ENCODE measurements at regions not wholly inside any gene's neighbourhood (a gene's known extent, or its start where the extent isn't known, plus 50 kb on each side); places are given as distances from the start of the nearest gene placed in this dataset.

- TF ChIP-seq, protein P1, sequence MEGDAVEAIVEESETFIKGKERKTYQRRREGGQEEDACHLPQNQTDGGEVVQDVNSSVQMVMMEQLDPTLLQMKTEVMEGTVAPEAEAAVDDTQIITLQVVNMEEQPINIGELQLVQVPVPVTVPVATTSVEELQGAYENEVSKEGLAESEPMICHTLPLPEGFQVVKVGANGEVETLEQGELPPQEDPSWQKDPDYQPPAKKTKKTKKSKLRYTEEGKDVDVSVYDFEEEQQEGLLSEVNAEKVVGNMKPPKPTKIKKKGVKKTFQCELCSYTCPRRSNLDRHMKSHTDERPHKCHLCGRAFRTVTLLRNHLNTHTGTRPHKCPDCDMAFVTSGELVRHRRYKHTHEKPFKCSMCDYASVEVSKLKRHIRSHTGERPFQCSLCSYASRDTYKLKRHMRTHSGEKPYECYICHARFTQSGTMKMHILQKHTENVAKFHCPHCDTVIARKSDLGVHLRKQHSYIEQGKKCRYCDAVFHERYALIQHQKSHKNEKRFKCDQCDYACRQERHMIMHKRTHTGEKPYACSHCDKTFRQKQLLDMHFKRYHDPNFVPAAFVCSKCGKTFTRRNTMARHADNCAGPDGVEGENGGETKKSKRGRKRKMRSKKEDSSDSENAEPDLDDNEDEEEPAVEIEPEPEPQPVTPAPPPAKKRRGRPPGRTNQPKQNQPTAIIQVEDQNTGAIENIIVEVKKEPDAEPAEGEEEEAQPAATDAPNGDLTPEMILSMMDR (IDR thresholded peaks at IDR 0.05; ENCODE audit: low read length), result no peak
- no peak for TF ChIP-seq EZH2 (IDR thresholded peaks at IDR 0.05; ENCODE audit: borderline replicate concordance, low read length)
Measured at GRCh38 chr22:27097506-27097905, 440.1 kb downstream of the MIAT start.

Measured in OCI-LY1 (cell line).